ENCODE measurements at regions not wholly inside any gene's neighbourhood (a gene's known extent, or its start where the extent isn't known, plus 50 kb on each side); places are given as distances from the start of the nearest gene placed in this dataset.

GRCh38 chr14:44829021-44829420 is 132.7 kb downstream of the KLHL28 start:
- TF ChIP-seq POLR2A (IDR thresholded peaks at IDR 0.05; ENCODE audit: low read length) (no peak), GATA1 (IDR thresholded peaks at IDR 0.05; ENCODE audit: low read depth, low read length) (no peak)

All from erythroblast (primary cell).